22Rv1 (cell line): ENCODE measurements at regions not wholly inside any gene's neighbourhood (a gene's known extent, or its start where the extent isn't known, plus 50 kb on each side); places are given as distances from the start of the nearest gene placed in this dataset.
A peak's percentile ranks its signal among the peaks of the same experiment; 100 is the strongest.

ENCODE experiments used
- H3K27ac ChIP-seq: fragments of 450-650 bp; 2 replicates; pipeline ENCODE4 v1.5.1; 2017
- ZFX ChIP-seq: fragments of 450-650 bp; IDR thresholded peaks from 2 replicates; pipeline ENCODE4 v1.6.1; 2017; ENCODE audit warnings: antibody characterized with exemption, borderline replicate concordance
- TF ChIP-seq, protein P1 (sequence below): fragments of 450-650 bp; IDR thresholded peaks from 2 replicates; pipeline ENCODE4 v1.5.1; 2017; ENCODE audit warnings: mild to moderate bottlenecking

DNA sequence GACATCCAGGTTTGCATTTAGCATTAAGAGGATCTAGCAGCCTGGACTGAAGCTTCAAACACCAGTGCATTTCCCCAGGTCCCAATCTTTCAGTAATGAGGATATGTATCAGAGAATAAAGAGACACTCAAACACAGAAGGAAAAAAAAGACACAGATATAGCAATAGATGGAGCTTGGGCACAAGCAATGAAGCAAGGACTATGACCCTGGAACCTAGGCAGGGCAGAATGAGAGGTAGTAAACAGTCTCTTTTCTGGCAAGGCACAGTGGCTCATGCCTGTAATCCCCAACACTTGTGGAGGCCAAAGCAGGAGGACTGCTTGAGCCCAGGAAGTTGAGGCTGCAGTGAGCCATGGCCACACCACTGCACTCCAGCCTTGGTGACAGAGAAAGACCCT, 80.7 kb upstream of the HNRNPA3 start:
- no peak for TF ChIP-seq ZFX
- TF ChIP-seq, protein P1, sequence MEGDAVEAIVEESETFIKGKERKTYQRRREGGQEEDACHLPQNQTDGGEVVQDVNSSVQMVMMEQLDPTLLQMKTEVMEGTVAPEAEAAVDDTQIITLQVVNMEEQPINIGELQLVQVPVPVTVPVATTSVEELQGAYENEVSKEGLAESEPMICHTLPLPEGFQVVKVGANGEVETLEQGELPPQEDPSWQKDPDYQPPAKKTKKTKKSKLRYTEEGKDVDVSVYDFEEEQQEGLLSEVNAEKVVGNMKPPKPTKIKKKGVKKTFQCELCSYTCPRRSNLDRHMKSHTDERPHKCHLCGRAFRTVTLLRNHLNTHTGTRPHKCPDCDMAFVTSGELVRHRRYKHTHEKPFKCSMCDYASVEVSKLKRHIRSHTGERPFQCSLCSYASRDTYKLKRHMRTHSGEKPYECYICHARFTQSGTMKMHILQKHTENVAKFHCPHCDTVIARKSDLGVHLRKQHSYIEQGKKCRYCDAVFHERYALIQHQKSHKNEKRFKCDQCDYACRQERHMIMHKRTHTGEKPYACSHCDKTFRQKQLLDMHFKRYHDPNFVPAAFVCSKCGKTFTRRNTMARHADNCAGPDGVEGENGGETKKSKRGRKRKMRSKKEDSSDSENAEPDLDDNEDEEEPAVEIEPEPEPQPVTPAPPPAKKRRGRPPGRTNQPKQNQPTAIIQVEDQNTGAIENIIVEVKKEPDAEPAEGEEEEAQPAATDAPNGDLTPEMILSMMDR, result no peak
- H3K27ac ChIP-seq, result no peak overlapping the region

DNA sequence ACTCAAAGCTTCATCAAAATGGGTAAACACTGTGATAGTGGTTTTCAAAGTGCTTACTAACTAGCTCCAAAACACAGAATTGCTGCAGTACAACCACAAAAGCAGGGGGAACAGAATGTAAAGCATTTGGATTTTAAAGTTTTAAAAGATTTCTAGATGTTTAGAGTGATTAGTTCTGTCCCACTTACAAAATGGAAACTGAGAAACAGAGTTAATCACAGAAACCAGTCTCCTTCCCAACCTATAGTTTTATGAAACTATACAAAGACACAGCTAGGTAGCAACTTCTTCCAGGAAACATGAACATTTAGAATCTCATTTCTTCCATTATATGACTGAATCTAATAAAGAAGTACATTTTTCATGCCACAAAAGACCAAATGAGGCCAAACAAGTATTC, 73.8 kb upstream of the HNRNPA3 start:
- TF ChIP-seq, protein P1, result no peak
- TF ChIP-seq ZFX, result no peak
- H3K27ac ChIP-seq, result no peak overlapping the region

DNA sequence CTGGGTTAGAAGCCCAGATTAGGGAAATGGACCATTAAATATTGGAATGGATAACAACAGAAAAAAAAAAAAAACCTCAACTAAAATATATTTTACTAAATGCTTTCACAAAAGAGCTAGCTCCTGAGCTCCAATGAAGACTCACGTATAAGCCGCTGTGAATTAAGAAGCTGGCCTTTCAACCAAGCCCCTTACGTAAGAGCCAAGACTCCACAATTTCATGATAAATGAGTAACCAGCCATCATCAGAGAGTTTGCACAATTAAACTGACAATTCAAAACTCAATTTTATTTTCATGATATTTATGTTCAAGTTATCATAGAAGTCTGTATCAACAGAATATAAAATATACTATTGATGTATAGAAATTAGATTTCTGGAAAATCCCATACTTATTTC, 70.7 kb upstream of the HNRNPA3 start:
- TF ChIP-seq ZFX, result no peak
- TF ChIP-seq, protein P1, result no peak
- H3K27ac ChIP-seq, result no peak overlapping the region

DNA sequence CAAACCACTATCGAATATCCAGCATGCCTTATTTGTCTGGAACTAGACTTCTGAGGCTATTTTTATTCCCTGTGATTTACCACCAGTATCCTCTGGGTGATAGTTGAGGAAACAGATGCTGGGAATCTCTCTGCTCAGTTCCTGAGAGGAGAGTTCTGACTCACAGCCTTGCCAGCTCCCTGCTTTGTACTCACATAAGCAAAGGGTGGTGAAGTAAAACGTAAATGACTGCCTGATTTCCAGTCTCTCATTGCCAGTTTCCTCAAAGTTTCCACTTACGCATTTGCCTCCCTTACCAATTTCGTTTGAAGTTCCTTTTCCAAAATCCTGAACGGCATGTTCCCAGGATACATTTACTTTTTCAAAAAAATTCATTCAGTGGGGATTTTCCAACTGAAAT, 69.2 kb upstream of the HNRNPA3 start:
- TF ChIP-seq, protein P1, result no peak
- no peak for TF ChIP-seq ZFX
- H3K27ac ChIP-seq, result no peak overlapping the region

DNA sequence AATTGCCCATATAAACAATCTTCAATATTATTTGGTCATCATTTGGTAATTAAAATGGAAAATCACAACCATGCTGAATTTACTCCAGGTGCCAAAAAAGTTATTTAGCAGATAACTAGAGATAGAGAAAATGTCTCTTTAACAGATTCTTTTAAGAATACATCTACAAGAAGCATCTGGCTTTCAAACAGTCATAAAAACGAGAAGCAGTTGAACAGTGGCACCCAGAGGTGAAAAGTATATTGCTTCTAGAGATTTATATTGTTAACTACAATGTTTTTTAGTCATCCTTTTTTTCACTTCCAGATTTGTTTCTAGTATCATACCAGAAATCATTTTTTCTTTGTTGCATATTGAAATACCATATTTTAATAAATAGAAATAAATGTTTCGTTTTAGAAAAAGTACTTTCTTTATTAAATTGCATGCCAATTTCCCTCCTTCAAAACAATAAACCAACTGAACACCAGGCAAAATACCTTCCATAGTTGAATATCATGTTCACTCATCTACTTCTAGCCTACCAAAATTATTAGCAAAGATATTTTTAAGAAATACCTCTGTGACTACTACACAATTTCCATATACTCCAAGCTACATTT, 65.4 kb upstream of the HNRNPA3 start:
- H3K27ac ChIP-seq, result no peak overlapping the region
- TF ChIP-seq, protein P1, result peak; percentile 55
- no peak for TF ChIP-seq ZFX

DNA sequence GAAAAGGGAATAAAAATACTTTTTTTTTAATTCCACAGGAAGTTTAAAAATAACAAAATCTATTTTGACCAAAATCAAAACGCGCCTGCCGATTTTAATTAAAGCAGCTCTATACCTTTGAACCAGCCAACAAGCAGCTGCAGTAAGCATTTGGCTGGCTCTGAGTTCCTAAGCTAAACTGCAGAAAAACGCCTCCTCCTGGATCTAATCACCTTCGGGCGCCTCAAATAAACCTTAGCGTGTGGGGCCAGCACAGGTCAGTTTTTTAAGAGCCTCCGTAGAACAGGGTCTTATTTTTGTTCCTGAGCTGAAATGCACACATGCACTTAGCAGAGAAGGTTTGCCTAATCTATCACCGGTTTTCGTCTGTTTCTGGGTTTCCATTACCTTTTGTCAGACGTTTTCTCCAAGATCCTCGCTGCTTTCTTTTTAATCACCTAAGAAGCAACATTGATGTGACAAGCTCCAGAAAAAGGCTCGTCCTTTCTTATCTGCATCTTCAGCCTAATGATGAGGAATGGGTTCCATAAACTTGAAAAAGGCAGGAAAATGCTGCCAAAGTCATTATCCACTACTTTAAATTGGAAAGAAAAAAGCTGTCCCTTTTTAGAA, 64.7 kb upstream of the HNRNPA3 start:
- H3K27ac ChIP-seq, result no peak overlapping the region
- no peak for TF ChIP-seq ZFX
- TF ChIP-seq, protein P1, result no peak

DNA sequence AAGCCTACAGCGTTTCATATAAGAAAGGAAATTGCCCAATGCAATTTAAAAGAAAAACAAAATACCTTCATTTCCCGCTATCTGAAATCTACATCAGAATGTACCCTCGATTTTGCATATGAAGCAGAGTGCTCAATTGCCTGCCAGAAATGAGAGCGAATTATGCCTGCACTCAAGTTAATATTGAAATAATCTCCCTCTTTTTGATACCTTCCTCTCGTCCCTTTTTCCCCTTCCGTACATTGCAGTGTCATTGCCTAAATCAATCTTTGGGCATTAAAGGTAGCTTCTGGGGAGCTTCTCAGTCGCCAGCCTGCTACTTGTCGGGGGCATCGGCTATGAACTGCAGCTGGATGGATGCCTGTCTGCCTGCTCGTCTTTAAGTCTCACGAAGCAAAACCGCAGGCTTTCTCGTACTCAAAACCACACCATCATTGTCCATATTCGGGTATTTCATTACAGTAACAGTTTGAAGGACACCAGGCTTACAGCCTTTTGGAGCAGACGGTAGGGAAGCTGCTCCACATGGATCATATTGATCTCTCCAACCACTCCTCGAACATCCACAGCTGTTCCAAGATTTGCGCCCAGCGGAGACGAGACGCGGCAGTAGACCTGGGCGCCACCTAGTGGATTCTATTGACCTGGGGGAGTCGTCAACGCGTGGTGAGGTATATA, 64.0 kb upstream of the HNRNPA3 start:
- TF ChIP-seq, protein P1, result peak; percentile 84
- TF ChIP-seq ZFX, result no peak
- no peak overlapping the region for H3K27ac ChIP-seq
